Parathyroid adenoma (tissue), 2 donors: ENCODE measurements at regions not wholly inside any gene's neighbourhood (a gene's known extent, or its start where the extent isn't known, plus 50 kb on each side); places are given as distances from the start of the nearest gene placed in this dataset.

ENCODE experiments used
- H2AFZ ChIP-seq: fragments of 300-600 bp; sonication (generic); one replicate; pipeline ENCODE4 v1.7.0; 2017; ENCODE audit warnings: antibody characterized with exemption, mild to moderate bottlenecking
- H3K27ac ChIP-seq: fragments of 300-600 bp; sonication (generic); one replicate; pipeline ENCODE4 v1.7.0; 2017
- H3K27me3 ChIP-seq: fragments of 300-600 bp; sonication (generic); one replicate; pipeline ENCODE4 v1.7.0; 2017; ENCODE audit warnings: low read length; ENCODE audit not compliant: control insufficient read depth, insufficient read depth
- H3K36me3 ChIP-seq: fragments of 300-600 bp; sonication (generic); one replicate; pipeline ENCODE4 v1.7.0; 2017; ENCODE audit warnings: low read length; ENCODE audit not compliant: control insufficient read depth, insufficient read depth
- H3K4me1 ChIP-seq: fragments of 300-600 bp; sonication (generic); one replicate; pipeline ENCODE4 v1.7.0; 2017; ENCODE audit warnings: control low read depth
- H3K4me2 ChIP-seq: fragments of 300-600 bp; sonication (generic); one replicate; pipeline ENCODE4 v1.7.0; 2017; ENCODE audit warnings: low read length
- H3K4me3 ChIP-seq: fragments of 300-600 bp; sonication (generic); one replicate; pipeline ENCODE4 v1.7.0; 2017; ENCODE audit warnings: low read depth, low read length
- H3K79me2 ChIP-seq: fragments of 300-600 bp; sonication (generic); one replicate; pipeline ENCODE4 v1.7.0; 2017; ENCODE audit warnings: control low read depth
- H3K9ac ChIP-seq: fragments of 300-600 bp; sonication (generic); one replicate; pipeline ENCODE4 v1.7.0; 2017; ENCODE audit warnings: mild to moderate bottlenecking
- H3K9me3 ChIP-seq: fragments of 300-600 bp; sonication (generic); one replicate; pipeline ENCODE4 v1.7.0; 2017; ENCODE audit warnings: low read length; ENCODE audit not compliant: control insufficient read depth
- CTCF ChIP-seq: fragments of 300-600 bp; sonication (generic); IDR thresholded peaks from one replicate; pipeline ENCODE4 v1.7.0; 2017; ENCODE audit warnings: antibody characterized with exemption, mild to moderate bottlenecking
- donor health status: primary hyperparathyroidism.

GRCh38 chr14:104441275-104442106 lies 138.1 kb upstream of the C14orf180 start:
- no peaks in the 10 kb centered on the region for H3K27me3 ChIP-seq
- no peaks in the 10 kb centered on the region for H3K79me2 ChIP-seq
- TF ChIP-seq CTCF, result no peak

GRCh38 chr14:104442107-104442551 lies 137.4 kb upstream of the C14orf180 start:
- Histone ChIP-seq H2AFZ (no peak overlapping the region), H3K79me2 (no peaks in the 10 kb centered on the region), H3K4me2 (no peak overlapping the region), H3K4me1 (no peaks in the 10 kb centered on the region), H3K27ac (no peak overlapping the region), H3K27me3 (no peaks in the 10 kb centered on the region), H3K9ac (no peak overlapping the region), H3K36me3 (no peaks in the 10 kb centered on the region), H3K9me3 (no peaks in the 10 kb centered on the region), H3K4me3 (no peak overlapping the region)
- TF ChIP-seq CTCF, result no peak

More at GRCh38 chr14:104441275-104442106, 138.1 kb upstream of the C14orf180 start:
- H3K4me2 ChIP-seq, result no peak overlapping the region
- H3K4me1 ChIP-seq, result no peaks in the 10 kb centered on the region
- no peak overlapping the region for H3K4me3 ChIP-seq
- H3K9ac ChIP-seq, result no peak overlapping the region
- H2AFZ ChIP-seq, result no peak overlapping the region
- no peaks in the 10 kb centered on the region for H3K36me3 ChIP-seq
- H3K9me3 ChIP-seq, result no peaks in the 10 kb centered on the region
- no peak overlapping the region for H3K27ac ChIP-seq

- Histone ChIP-seq H3K4me1 (no peaks in the 10 kb centered on the region), H3K4me3 (no peak overlapping the region), H3K36me3 (no peaks in the 10 kb centered on the region), H2AFZ (no peak overlapping the region), H3K27ac (no peak overlapping the region), H3K27me3 (no peaks in the 10 kb centered on the region), H3K9me3 (no peaks in the 10 kb centered on the region), H3K4me2 (no peak overlapping the region), H3K9ac (no peak overlapping the region), H3K79me2 (no peaks in the 10 kb centered on the region)
- no peak for TF ChIP-seq CTCF
Measured at GRCh38 chr14:104442631-104443390, 136.8 kb upstream of the C14orf180 start.

- Histone ChIP-seq H2AFZ (no peak overlapping the region), H3K9me3 (no peaks in the 10 kb centered on the region), H3K27me3 (no peaks in the 10 kb centered on the region), H3K36me3 (no peaks in the 10 kb centered on the region), H3K4me2 (no peak overlapping the region), H3K9ac (no peak overlapping the region), H3K79me2 (no peaks in the 10 kb centered on the region), H3K4me1 (no peaks in the 10 kb centered on the region), H3K27ac (no peak overlapping the region), H3K4me3 (no peak overlapping the region)
- no peak for TF ChIP-seq CTCF
Measured at GRCh38 chr14:104443391-104444158, 136.0 kb upstream of the C14orf180 start.
